H1 (cell line): ENCODE measurements at regions not wholly inside any gene's neighbourhood (a gene's known extent, or its start where the extent isn't known, plus 50 kb on each side); places are given as distances from the start of the nearest gene placed in this dataset.

Source experiments
- CTCF ChIA-PET: fragments of 300-600 bp; sonication (Branson Sonifier 250); formaldehyde crosslinking; loops from one replicate; lab custom pipeline; 2021; ENCODE audit not compliant: partially characterized antibody; lab: Charles Lee
- POLR2A ChIA-PET: fragments of 300-600 bp; sonication (Branson Sonifier 250); formaldehyde crosslinking; loops from one replicate; lab custom pipeline; 2021; ENCODE audit warnings: inconsistent platforms; ENCODE audit not compliant: partially characterized antibody; lab: Charles Lee
- DNase-seq, 2 experiments: peaks; one replicate each; pipeline versions ENCODE4 v3.0.0 to v3.0.0-alpha.2; 2010 to 2022; ENCODE audit warnings: low spot score in 2 of 2, low read depth in 1 of 2, mixed read lengths in 1 of 2
- FAIRE-seq: peaks from 2 replicates; lab custom pipeline; 2011; peaks lifted over from hg19 to GRCh38; lab: Jason Lieb, UNC
- H2AFZ ChIP-seq: 2 replicates; pipeline ENCODE4 v1.8.1; 2012; ENCODE audit warnings: low read length, inconsistent platforms
- H2AK5ac ChIP-seq: 2 replicates; pipeline ENCODE4 v1.6.1; 2013; ENCODE audit warnings: low read depth, low read length
- H2BK120ac ChIP-seq: replicated peaks from 2 replicates; pipeline ENCODE3; 2013; ENCODE audit warnings: low read depth, low read length, inconsistent platforms
- H2BK12ac ChIP-seq: 2 replicates; pipeline ENCODE4 v1.6.1; 2013; ENCODE audit warnings: low read depth, low read length
- H2BK15ac ChIP-seq: 2 replicates; pipeline ENCODE4 v1.6.1; 2013; ENCODE audit warnings: low read length
- H2BK20ac ChIP-seq: 2 replicates; pipeline ENCODE4 v1.6.1; 2013; ENCODE audit warnings: low read length
- H2BK5ac ChIP-seq: 2 replicates; pipeline ENCODE4 v1.6.1; 2013; ENCODE audit warnings: low read depth, low read length
- H3K14ac ChIP-seq: 2 replicates; pipeline ENCODE4 v1.6.1; 2013; ENCODE audit warnings: inconsistent platforms; ENCODE audit not compliant: insufficient read length
- H3K18ac ChIP-seq: 2 replicates; pipeline ENCODE4 v1.6.1; 2013; ENCODE audit warnings: low read length; ENCODE audit errors: extremely low read depth
- H3K23ac ChIP-seq: 2 replicates; pipeline ENCODE4 v1.6.1; 2013; ENCODE audit warnings: inconsistent platforms; ENCODE audit not compliant: insufficient read length
- H3K23me2 ChIP-seq: 2 replicates; pipeline ENCODE4 v1.6.1; 2013; ENCODE audit warnings: low read depth, low read length
- H3K27ac ChIP-seq: 2 replicates; pipeline ENCODE4 v1.6.1; 2011; ENCODE audit warnings: low read depth, low read length, inconsistent platforms
- H3K27me3 ChIP-seq, 4 experiments: replicated peaks in 1 of 4; 1 replicate in 1 of 4; 2 replicates in 3 of 4; pipeline versions ENCODE4 v1.6.1 to v1.8.1; 2011 to 2013; ENCODE audit warnings: low read length in 3 of 4, mild to moderate bottlenecking in 3 of 4, inconsistent platforms in 2 of 4, mixed read lengths in 2 of 4, moderate library complexity in 1 of 4; ENCODE audit not compliant: control insufficient read depth in 3 of 4, insufficient read depth in 3 of 4; ENCODE audit errors: extremely low read depth in 1 of 4
- H3K36me3 ChIP-seq, 4 experiments: 2 replicates each; pipeline versions ENCODE4 v1.6.1 to v1.8.1; 2011 to 2013; ENCODE audit warnings: mild to moderate bottlenecking in 4 of 4, low read length in 3 of 4, moderate library complexity in 2 of 4, control low read depth in 1 of 4, inconsistent platforms in 1 of 4; ENCODE audit not compliant: insufficient read depth in 4 of 4, control insufficient read depth in 2 of 4
- H3K4ac ChIP-seq: replicated peaks from 2 replicates; pipeline ENCODE3; 2013; ENCODE audit warnings: low read length, low read depth, mixed read lengths, inconsistent platforms; ENCODE audit not compliant: insufficient read length
- H3K4me1 ChIP-seq, 4 experiments: replicated peaks in 1 of 4; 1 replicate in 1 of 4; 2 replicates in 3 of 4; pipeline versions ENCODE4 v1.6.1 to v1.8.1; 2011 to 2013; ENCODE audit warnings: low read length in 3 of 4, inconsistent platforms in 2 of 4, mixed read lengths in 1 of 4; ENCODE audit not compliant: insufficient read depth in 4 of 4, control insufficient read depth in 3 of 4
- H3K4me2 ChIP-seq, 2 experiments: 2 replicates each; pipeline versions ENCODE4 v1.6.1 to v1.8.1; 2011 to 2013; ENCODE audit warnings: low read depth in 2 of 2, low read length in 2 of 2, control low read depth in 1 of 2, inconsistent platforms in 1 of 2, mild to moderate bottlenecking in 1 of 2; ENCODE audit not compliant: insufficient read depth in 1 of 2
- H3K4me3 ChIP-seq, 4 experiments: fragments of 200-600, 300-600 bp in 1 of 4; sonication (generic), shearing (Covaris generic), sonication (Bioruptor Twin) in 1 of 4; 2 replicates each; pipeline versions ENCODE4 v1.5.1 to v1.8.1; 2011 to 2016; ENCODE audit warnings: low read length in 4 of 4, low read depth in 3 of 4, control low read depth in 2 of 4, inconsistent platforms in 2 of 4, mild to moderate bottlenecking in 2 of 4, mixed read lengths in 1 of 4, moderate library complexity in 1 of 4; ENCODE audit not compliant: insufficient read depth in 2 of 4; ENCODE audit errors: extremely low read depth in 1 of 4
- H3K56ac ChIP-seq: replicated peaks from 2 replicates; pipeline ENCODE3; 2013; ENCODE audit warnings: low read depth, mild to moderate bottlenecking, mixed read lengths, low read length, inconsistent platforms; ENCODE audit not compliant: insufficient read length
- H3K79me1 ChIP-seq: 2 replicates; pipeline ENCODE4 v1.6.1; 2013; ENCODE audit warnings: low read depth, low read length, control low read depth
- H3K79me2 ChIP-seq, 2 experiments: 2 replicates each; pipeline versions ENCODE4 v1.6.1 to v1.8.1; 2012 to 2013; ENCODE audit warnings: low read length in 2 of 2, mild to moderate bottlenecking in 2 of 2, inconsistent platforms in 1 of 2; ENCODE audit not compliant: insufficient read depth in 2 of 2, control insufficient read depth in 1 of 2
- H3K9ac ChIP-seq, 4 experiments: replicated peaks in 1 of 4; 1 replicate in 1 of 4; 2 replicates in 3 of 4; pipeline versions ENCODE4 v1.6.1 to v1.8.1; 2011 to 2013; ENCODE audit warnings: low read depth in 3 of 4, low read length in 3 of 4, control low read depth in 2 of 4, mild to moderate bottlenecking in 2 of 4, moderate library complexity in 2 of 4, inconsistent platforms in 1 of 4; ENCODE audit errors: extremely low read depth in 1 of 4
- H3K9me3 ChIP-seq, 2 experiments: 2 replicates each; pipeline versions ENCODE4 v1.6.1 to v1.8.1; 2012 to 2013; ENCODE audit warnings: mild to moderate bottlenecking in 2 of 2, moderate library complexity in 2 of 2, control low read depth in 1 of 2, inconsistent platforms in 1 of 2, low read depth in 1 of 2, low read length in 1 of 2, mixed read lengths in 1 of 2; ENCODE audit not compliant: insufficient read depth in 2 of 2
- H4K20me1 ChIP-seq, 2 experiments: replicated peaks in 1 of 2; 2 replicates each; pipeline versions ENCODE3 to v1.8.1; 2011 to 2013; ENCODE audit warnings: inconsistent platforms in 2 of 2, low read length in 2 of 2, mild to moderate bottlenecking in 1 of 2; ENCODE audit not compliant: insufficient read depth in 2 of 2, control insufficient read depth in 1 of 2
- H4K5ac ChIP-seq: 2 replicates; pipeline ENCODE4 v1.6.1; 2013; ENCODE audit warnings: low read length, low read depth, mixed read lengths, inconsistent platforms; ENCODE audit not compliant: insufficient read length
- H4K8ac ChIP-seq: 2 replicates; pipeline ENCODE4 v1.8.0; 2013; ENCODE audit warnings: mild to moderate bottlenecking, moderate library complexity, low read length, inconsistent platforms; ENCODE audit not compliant: insufficient read depth; ENCODE audit errors: extremely low read depth
- H4K91ac ChIP-seq: replicated peaks from 2 replicates; pipeline ENCODE3; 2013; ENCODE audit warnings: low read length, mixed read lengths, inconsistent platforms; ENCODE audit not compliant: insufficient read length
- BACH1 ChIP-seq: IDR thresholded peaks from 2 replicates; pipeline ENCODE4 v1.6.1; 2012; ENCODE audit warnings: low read length, improper control_type of control experiment
- CBX8 ChIP-seq: fragments of 300-800, 300-1000 bp; sonication (generic); IDR thresholded peaks from 2 replicates; pipeline ENCODE4 v1.7.1; 2016; ENCODE audit warnings: low read depth, low read length, borderline replicate concordance
- EGR1 ChIP-seq: IDR thresholded peaks from 2 replicates; pipeline ENCODE4 v1.6.1; 2011; ENCODE audit warnings: low read depth, low read length, borderline replicate concordance
- FOSL1 ChIP-seq: IDR thresholded peaks from 2 replicates; pipeline ENCODE4 v1.6.1; 2011; ENCODE audit warnings: mild to moderate bottlenecking, low read depth, low read length, moderate library complexity; ENCODE audit not compliant: insufficient read depth
- GTF2F1 ChIP-seq: IDR thresholded peaks from 2 replicates; pipeline ENCODE4 v1.6.1; 2012; ENCODE audit warnings: low read depth, low read length, improper control_type of control experiment, borderline replicate concordance
- KDM1A ChIP-seq: fragments of 200-600, 300-600 bp; sonication (generic); IDR thresholded peaks from 2 replicates; pipeline ENCODE4 v1.7.1; 2016; ENCODE audit warnings: mild to moderate bottlenecking, low read length, borderline replicate concordance
- NRF1 ChIP-seq: IDR thresholded peaks from 2 replicates; pipeline ENCODE4 v1.6.1; 2011; ENCODE audit warnings: mild to moderate bottlenecking, low read depth, low read length, improper control_type of control experiment
- POLR2A ChIP-seq, 2 experiments: IDR thresholded peaks; 1 replicate in 1 of 2; 2 replicates in 1 of 2; pipeline ENCODE4 v1.6.1; 2011; ENCODE audit warnings: low read depth in 2 of 2, low read length in 2 of 2, mild to moderate bottlenecking in 2 of 2; ENCODE audit errors: control extremely low read depth in 1 of 2
- RAD21 ChIP-seq, 2 experiments: IDR thresholded peaks in 1 of 2; conservative IDR thresholded peaks in 1 of 2; 2 replicates each; pipeline ENCODE4 v1.6.1; 2011; ENCODE audit warnings: low read depth in 2 of 2, low read length in 2 of 2, improper control_type of control experiment in 1 of 2, inconsistent platforms in 1 of 2, mild to moderate bottlenecking in 1 of 2, moderate library complexity in 1 of 2
- RFX5 ChIP-seq: IDR thresholded peaks from 2 replicates; pipeline ENCODE4 v1.6.1; 2011; ENCODE audit warnings: low read depth, low read length, improper control_type of control experiment, borderline replicate concordance
- SAP30 ChIP-seq: fragments of 300-600 bp; sonication (generic); IDR thresholded peaks from 2 replicates; pipeline ENCODE4 v1.7.1; 2012; ENCODE audit warnings: low read length, moderate library complexity, mild to moderate bottlenecking, inconsistent platforms; ENCODE audit not compliant: insufficient read depth, insufficient replicate concordance
- SIX5 ChIP-seq: IDR thresholded peaks from 2 replicates; pipeline ENCODE4 v1.6.1; 2011; ENCODE audit warnings: mild to moderate bottlenecking, low read depth, low read length
- SRF ChIP-seq: IDR thresholded peaks from 2 replicates; pipeline ENCODE4 v1.6.1; 2011; ENCODE audit warnings: mild to moderate bottlenecking, low read depth, low read length, moderate library complexity
- TAF1 ChIP-seq: IDR thresholded peaks from 2 replicates; pipeline ENCODE4 v1.6.1; 2011; ENCODE audit warnings: mild to moderate bottlenecking, low read depth, low read length
- WGBS, 2 experiments: shearing (Covaris generic) in 1 of 2; methylation state at CpG; one replicate each; pipeline versions ENCODE4 v1.1.6 to v1.1.7; 2013 to 2015; ENCODE audit warnings: low lambda C conversion rate in 2 of 2, mixed read lengths in 2 of 2, inconsistent platforms in 1 of 2, low coverage in 1 of 2, missing lambda C conversion rate in 1 of 2; ENCODE audit not compliant: insufficient replicate concordance in 2 of 2, insufficient coverage in 1 of 2, insufficient read length in 1 of 2; ENCODE audit errors: extremely low coverage in 1 of 2, missing lambda C conversion rate in 1 of 2; 5-methylcytosine and 5-hydroxymethylcytosine counted together
- TF ChIP-seq, protein P1 (sequence below): IDR thresholded peaks from 2 replicates; pipeline ENCODE4 v1.6.1; 2012; ENCODE audit warnings: inconsistent platforms

DNA sequence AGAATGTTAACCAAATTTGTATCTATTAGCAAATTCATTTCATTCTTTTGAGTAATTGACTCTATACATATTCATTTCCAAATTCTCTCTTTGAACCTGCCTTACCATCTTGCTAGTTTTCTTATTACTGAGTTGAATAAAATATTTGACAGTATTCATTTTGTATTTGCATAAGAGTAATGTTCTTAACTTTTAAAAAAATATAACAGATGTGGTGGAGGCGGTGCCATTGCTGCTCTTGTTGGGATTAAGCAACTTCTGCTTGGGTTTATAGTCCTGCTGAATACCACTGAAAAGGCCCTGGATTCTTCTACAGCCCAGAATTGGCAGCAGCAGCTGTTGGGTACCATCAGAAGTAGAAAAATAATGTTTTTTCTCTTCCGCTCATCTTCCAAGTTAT, 148.9 kb upstream of the PEX5L start:
- Histone ChIP-seq H3K23me2 (no peaks in the 10 kb centered on the region), H2AK5ac (no peak overlapping the region), H3K27me3 (no peaks in the 10 kb centered on the region), H2BK15ac (no peak overlapping the region), H3K23ac (no peak overlapping the region), H2BK120ac (no peak overlapping the region), H3K79me1 (no peaks in the 10 kb centered on the region), H4K20me1 (no peaks in the 10 kb centered on the region), H3K14ac (no peak overlapping the region), H3K27ac (no peak overlapping the region), H4K5ac (no peak overlapping the region), H4K8ac (no peak overlapping the region), H2BK12ac (no peak overlapping the region), H3K79me2 (no peaks in the 10 kb centered on the region), H3K4ac (no peak overlapping the region), H3K4me1 (peaks cover 0 to 2% (median under 1%) of the 10 kb centered on the region in 4 experiments; a peak in 1 of 7 replicates), H3K9ac (no peak overlapping the region), H2AFZ (no peak overlapping the region), H3K4me2 (no peak overlapping the region), H3K18ac (no peak overlapping the region), H3K9me3 (no peaks in the 10 kb centered on the region), H3K36me3 (no peaks in the 10 kb centered on the region; a peak in 1 of 8 replicates), H3K56ac (no peak overlapping the region), H4K91ac (no peak overlapping the region), H2BK5ac (no peak overlapping the region), H3K4me3 (no peak overlapping the region), H2BK20ac (no peak overlapping the region)
- POLR2A ChIA-PET, result no interaction called here
- 95% methylated on average over 2 of the region's 2 CpGs; no CpG with 5 or more reads in 1 of the 2 experiments for WGBS, 2 experiments
- CTCF ChIA-PET, result no interaction called here
- DNase-seq (no peak), FAIRE-seq (no peak)
- TF ChIP-seq KDM1A, result no peak
- no peak for TF ChIP-seq TAF1
- no peak for TF ChIP-seq SAP30
- no peak for TF ChIP-seq SRF
- TF ChIP-seq, protein P1, sequence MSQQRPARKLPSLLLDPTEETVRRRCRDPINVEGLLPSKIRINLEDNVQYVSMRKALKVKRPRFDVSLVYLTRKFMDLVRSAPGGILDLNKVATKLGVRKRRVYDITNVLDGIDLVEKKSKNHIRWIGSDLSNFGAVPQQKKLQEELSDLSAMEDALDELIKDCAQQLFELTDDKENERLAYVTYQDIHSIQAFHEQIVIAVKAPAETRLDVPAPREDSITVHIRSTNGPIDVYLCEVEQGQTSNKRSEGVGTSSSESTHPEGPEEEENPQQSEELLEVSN, result no peak
- no peak for TF ChIP-seq NRF1
- TF ChIP-seq BACH1, result no peak
- TF ChIP-seq RFX5, result no peak
- no peak for TF ChIP-seq RAD21 (IDR thresholded peaks at IDR 0.05 in 1 of 2, conservative IDR thresholded peaks at IDR 0.05 in 1 of 2; ENCODE audit: low read depth in 2 of 2, low read length in 2 of 2)
- no peak for TF ChIP-seq SIX5
- TF ChIP-seq POLR2A (IDR thresholded peaks at IDR 0.05; ENCODE audit: control extremely low read depth in 1 of 2, low read depth in 2 of 2, low read length in 2 of 2), result no peak
- TF ChIP-seq GTF2F1, result no peak
- no peak for TF ChIP-seq CBX8
- TF ChIP-seq FOSL1, result no peak
- TF ChIP-seq EGR1, result no peak
